NCI-H2029 treated with DMSO at 0.1 percent for 48 hours (cell line): ENCODE measurements at regions not wholly inside any gene's neighbourhood (a gene's known extent, or its start where the extent isn't known, plus 50 kb on each side); places are given as distances from the start of the nearest gene placed in this dataset.
"Not testable (repeated sequence)": the region's sequence is repeated elsewhere in the genome, so short reads cannot be mapped to it uniquely, and the experiment has no call there.

Experiments used
- DNase-seq: peaks from one replicate; lab custom pipeline; 2025; lab: John Stamatoyannopoulos, UW

DNA sequence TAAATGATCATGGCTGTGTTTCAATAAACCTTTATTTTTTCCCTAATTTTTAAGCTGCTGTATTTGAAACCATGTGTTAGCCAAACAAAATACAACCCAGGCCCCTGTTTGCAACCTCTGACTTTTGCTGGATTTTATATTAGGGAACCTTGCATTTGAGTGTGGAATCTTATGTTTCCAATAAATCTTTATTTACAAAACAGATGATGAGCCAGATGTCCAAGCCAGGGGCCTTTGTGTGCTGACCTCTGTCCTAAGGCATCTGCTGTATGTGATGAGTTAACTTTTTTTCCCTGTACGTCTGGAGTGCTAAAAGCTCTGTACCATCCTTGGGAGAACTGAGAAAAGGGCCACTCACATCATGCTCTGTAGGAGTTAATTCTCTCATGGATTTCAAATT, 162.9 kb downstream of the TRIB2 start:
- DNase-seq, result no peak

DNA sequence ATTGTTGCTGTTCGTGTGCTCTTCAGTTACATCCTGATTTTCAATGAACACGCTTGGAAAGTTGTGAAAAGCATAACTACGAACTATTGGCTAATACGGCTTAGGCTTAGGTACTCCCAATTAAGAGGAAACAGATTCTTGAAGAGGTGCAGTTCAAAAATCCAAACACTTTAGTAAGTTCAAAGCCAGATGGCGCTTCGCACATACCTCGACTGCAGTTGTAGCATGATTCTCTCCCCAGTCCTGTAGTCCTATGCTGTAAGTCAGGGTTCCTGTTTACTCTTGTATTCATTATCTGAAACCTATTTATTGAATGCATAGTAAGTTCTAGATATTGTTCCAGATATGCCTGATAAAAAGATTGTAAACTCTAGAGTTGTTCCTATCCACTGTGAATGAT, 165.2 kb downstream of the TRIB2 start:
- no peak for DNase-seq

DNA sequence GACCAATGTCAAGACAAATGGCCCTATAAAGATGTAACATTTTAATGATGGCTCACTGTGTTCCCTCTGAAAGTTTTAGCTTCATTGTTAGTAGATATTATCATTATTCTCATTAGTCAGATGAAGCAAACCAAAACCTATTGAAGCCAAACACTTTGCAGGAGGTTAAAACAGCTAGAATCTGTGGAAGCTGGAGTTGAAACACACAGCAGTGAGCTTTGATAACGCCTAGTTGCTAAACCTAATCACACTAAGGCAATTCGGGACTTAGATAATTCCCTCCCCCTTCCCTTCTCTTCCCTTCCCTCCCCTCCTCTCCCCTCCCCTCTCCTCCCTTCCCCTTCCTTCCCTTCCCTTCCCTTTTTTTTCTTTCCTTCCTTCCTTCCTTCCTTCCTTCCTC, 165.7 kb downstream of the TRIB2 start:
- no peak for DNase-seq

DNA sequence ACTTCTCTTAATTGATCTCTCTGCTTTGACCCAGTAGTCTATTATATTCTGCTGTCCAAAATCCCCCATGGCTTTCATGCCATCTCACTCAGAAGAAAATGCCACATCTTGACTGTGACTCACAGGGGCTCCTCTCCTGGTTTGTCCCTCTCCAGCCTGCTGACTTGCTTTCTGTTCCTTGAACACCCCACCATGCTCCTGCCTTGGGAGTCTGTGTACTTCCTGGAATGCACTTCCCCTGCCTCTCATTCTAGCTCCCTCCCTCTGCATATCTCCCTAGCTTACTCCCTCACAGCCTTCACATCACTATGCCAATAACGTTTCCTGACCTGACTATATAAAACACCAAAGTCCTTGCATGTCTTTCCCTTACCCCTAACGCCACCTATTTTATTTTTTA, 167.2 kb downstream of the TRIB2 start:
- no peak for DNase-seq

DNA sequence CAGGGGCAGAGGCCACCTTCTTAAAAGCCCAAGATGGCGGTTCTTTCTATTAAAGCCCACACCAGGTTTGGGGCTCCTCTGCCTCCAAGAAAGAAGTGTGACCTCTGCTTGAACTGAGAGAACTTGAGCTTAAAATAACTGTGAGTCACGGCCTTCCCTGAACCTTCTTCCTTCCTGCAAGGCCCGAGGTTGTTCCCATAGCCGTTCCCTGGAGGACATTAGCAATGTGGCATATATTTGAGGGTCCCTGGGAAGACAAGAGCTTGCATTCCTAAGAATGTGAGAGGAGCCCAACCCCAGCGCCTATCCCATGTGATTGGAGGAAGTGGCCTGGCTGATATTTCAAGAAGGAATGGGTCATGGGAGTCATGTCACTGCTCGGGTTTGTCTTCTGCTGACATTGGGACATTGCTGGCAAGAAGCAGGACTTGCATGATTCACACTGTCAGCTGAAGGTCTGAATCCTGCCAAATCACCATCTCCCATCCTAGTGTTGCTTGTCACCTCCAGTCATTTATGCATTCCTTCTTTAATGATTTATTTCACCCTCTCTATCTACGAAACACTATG, 168.1 kb downstream of the TRIB2 start:
- DNase-seq, result no peak

DNA sequence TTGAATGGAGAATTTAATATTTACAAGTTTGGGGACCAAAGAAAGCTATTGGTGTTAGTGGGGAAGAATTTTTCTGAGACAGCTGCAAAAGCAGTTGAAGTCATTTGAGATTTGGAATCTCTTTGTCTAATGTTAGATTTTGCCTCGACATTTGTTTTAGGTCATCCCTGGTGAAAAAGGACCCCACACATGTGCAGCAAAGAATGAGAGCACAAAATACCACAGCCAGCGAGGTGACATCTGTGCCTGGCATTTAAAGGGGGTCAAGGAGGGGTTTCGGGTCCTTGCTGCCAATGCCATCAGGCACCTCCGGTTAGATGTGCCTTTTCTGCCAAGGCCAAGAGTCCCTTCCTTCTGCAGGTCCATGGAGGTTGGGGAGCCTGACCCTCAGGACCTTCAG, 173.3 kb downstream of the TRIB2 start:
- no peak for DNase-seq

DNA sequence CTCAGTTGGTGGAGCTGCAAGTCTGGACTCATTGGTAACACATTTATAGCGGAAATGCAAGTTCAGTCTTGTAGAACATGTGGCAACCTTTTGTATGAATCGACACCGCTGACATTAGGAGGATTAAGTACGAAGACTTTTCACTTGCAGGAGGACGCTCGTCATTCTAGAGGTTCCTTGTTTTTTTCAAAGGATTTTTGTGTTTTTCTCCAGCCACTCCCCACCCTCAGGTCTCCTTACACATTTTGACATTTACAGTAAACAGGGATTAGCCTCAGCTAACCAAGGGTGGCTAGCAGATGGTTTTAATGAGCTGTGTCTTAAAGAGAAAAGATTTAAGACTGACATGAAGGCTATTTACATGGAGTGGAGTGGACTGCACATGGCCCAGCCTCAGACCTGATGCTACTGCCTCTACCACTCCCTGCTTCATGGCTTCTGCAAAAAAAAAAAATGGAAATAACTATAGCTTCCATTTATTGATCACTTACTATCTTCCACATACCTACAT, 173.8 kb downstream of the TRIB2 start:
- DNase-seq, result no peak

DNA sequence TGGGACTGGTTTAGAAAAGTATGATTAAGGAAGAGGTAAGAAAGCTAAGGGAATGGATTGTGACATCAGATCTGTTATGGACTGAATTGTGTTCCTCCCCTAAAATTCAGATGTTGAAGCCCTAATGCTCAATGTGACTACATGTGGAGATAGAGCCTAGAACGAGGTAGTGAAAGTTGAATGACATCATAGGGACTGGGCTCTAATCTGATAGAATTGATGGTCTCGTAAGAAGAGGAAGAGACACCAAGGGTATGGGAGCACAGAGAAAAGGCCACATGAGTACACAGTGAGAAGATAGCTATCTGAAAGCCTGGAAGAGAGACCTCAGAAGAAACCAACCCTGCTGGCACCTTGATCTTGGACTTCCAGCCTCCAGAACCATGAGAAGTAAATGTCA, 178.3 kb downstream of the TRIB2 start:
- no peak for DNase-seq

DNA sequence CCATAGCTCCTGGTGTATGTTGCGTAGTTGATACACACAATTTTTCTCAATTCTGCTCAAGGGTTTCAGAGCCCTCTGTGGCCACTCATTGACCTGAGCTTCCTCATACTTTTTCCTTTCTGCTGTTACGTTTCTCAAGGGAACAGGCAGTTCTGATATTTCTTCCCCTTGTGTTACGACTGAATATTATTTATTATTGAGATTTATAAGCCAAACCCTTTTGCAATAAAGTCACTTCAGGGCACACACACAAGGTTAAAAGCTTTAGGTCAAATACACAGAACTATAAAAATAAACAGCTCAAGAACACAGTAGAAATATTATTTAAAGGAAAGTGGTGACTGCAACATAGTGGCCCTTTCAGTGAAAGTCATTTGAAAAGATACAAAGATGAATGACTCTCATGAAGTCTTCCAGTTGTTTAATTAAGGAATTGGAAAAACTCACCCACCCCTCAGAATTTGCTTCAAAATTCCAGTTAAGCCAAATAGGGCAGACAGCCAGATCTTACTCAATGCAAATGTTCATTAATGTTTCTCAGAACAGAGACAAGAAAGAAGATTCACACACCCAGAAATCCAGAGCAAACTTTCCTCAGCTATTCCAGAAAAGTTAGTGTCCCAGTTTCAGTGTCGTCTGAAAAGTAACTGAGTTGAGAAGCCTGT, 179.7 kb downstream of the TRIB2 start:
- DNase-seq, result no peak

DNA sequence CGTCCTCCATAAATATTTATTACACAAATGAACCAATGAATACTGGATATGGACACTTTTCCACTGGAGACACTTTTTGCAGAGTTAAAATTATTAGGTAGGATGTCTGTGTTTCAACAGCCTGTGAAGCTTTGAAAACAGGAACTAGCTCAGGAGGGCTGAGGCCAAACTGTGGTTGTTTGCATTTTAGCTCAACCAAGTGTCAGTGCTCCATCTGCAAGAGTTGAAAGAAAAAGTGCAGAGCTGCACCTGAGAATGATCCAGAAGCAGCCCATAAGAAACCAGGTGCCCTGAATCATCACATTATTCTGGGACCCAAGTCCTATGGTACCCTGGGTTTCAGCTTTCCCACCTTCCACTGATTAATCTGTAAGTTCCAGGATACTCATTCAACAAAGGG, 180.4 kb downstream of the TRIB2 start:
- no peak for DNase-seq

DNA sequence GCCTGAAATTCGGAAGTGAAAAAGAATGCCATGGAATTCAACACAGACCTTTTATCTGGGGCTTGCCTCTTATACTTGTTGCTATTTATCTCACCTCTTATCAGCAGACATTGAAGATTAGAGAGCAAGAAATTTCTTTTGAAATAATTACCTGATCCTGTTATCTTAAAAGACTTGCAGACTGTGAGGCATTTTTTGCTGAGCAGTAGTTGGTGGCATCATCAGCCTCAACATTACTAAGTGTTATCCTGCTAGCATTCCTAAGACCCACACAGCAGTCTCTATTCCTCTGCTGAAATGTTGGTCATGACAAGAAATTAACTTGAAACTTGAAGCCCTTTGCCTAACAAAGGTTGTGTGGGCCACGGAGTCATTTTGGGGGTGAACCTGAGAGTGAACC, 186.5 kb downstream of the TRIB2 start:
- DNase-seq, result no peak

DNA sequence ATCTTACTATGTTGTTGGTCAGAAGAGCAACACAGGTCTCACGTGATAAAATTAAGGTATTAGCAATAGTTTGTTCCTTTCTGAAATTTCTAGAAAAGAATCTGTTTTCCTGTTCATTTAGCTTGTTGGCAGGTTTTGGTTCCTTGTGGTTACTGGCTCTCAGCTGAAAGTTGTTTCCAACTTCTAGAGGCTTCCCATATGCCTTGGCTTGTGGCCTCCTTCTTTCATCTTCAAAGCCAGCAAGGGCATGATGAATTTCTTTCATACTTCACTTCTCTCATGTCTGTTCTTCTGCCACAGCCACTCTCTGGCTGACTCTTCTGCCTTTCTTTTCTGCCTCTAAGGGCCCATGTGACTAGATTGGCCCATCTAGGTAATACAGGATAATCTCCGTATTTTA, 193.7 kb downstream of the TRIB2 start:
- no peak for DNase-seq

DNA sequence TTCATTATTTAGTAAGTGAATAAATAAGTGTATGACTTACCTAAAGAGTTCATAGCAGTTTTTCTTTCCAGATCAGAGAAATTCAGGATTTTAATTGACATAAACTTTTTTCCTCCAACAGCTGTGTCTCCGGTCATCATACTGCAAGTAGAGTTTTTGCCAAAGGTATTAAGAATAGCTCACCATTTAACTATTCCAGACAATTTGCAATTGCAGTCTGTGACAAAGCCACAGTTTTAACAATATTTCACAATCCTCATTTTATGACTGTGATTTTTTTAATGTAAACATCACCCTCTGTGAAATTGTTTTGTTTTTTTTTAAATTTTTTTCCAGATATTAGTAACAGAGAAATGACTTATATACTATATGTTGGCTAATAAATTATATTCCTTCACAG, 199.1 kb downstream of the TRIB2 start:
- no peak for DNase-seq

DNA sequence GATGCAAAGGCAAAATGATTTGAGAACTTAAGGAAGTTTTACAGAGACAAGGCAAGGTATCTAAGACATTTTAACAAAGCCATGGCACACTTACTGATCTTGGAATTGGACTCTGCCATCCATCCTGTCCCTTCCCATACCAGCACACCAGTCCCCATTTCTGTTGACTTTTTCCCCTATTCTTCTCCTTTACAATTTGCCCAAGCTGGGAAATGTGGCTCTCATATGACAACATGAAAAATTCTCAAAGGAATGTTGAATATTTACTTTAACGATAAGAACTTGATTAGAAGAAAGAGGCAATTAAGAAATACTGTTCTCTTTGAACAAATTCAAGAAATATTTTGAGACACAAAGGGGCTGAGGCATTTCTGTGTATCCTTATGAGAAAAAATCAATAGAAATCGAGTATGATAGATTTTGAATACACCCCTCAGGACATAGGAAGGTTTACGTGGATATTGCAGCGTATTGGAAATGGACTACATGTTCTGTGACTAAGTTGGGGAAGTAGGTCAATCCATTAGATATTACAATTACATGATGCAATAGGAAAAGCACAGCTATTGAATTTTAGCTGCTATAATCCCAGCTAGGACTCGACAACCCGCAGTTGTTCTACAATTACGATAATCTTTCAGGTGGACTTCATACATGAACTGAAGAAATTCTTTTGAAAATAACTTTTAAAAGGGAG, 201.6 kb downstream of the TRIB2 start:
- DNase-seq, result no peak

DNA sequence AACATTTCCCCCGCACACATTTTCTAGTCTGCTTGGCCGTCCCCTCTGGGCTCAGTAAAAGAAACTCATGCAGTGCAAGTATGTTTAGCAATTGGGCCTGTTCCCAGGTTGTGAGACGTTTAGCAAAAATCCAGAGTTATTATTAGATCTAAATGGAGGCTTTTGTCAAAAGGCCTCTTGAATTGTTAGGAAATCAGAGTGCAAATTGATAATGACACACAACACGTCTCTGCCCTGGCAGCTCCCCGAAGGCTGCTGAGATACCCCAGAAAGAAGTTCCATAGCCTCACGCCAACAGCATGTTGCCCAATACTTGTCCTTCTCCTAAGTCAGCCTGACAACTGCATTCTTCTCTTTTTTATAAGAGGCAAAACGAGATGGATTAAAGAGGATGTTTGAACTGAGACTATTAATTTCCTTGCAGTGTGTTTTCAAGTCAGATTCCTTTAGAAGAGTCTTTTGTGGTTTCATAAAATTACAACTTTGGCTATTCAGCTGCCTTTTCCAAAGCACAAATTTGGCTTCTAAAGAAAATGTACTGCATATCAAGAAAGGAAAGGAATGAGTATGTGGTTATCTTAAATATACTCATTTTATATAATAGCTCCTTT, 202.2 kb downstream of the TRIB2 start:
- no peak for DNase-seq

DNA sequence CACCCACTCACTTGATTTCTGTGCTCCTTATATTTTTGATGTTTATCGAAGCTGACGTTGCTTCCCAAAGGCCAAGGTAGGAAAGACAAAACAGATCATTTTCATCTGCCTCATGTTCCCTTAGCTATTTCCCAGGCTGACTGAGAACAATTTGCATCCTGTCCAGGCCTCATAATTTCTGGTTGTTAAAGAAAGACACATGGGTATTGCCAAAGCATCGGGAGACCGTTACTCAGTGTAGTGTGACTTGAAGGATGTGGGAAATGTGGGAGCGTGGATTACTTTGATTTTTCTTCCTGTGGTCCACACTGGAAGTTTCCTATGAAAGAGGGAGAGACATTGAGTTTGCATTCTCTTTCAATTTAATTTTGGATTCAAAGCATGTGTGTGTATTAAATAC, 204.6 kb downstream of the TRIB2 start:
- DNase-seq, result no peak

DNA sequence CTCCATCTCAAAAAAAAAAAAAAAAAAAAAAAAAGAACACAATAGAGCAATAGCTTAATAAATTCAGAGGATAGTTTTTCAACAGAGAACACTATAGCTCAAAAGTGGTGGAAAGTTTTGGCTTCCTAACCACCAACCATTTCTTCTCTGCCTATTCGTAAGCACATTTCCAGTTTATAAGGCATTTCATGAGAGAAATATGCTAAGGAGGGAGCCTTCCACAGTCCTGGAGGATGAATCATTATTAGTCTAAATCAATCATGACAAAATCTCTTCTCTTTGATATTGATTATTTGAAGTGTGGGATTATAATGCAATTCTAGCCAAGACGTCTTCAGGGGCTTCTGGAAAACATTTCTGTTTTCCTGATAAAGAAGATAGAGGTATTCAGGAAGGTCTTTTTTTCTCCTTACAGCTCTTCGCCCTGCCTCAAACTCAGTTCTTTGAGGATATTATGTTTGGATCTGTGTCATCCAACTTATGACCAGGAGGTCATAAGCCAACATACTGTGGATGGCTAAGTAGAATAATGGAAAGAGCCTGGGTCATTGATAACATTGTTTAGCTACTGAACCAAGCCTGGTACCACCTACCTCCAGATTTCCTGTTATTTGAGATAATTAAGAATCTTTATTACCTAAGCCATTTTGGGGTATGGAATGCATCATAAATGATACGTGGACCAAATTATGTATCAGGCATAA, 207.3 kb downstream of the TRIB2 start:
- DNase-seq, result no peak

DNA sequence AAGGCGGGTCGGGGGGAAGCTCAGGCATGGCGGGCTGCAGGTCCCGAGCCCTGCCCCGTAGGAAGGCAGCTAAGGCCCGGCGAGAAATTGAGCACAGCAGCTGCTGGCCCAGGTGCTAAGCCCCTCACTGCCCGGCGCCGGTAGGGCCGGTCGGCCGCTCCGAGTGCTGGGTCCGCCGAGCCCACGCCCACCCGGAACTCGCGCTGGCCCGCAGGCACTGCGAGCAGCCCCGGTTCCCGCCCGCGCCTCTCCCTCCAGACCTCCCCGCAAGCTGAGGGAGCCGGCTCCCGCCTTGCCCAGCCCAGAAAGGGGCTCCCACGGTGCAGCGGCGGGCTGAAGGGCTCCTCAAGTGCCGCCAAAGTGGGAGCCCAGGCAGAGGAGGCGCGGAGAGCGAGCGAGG, 209.9 kb downstream of the TRIB2 start:
- DNase-seq, result not testable (repeated sequence)

DNA sequence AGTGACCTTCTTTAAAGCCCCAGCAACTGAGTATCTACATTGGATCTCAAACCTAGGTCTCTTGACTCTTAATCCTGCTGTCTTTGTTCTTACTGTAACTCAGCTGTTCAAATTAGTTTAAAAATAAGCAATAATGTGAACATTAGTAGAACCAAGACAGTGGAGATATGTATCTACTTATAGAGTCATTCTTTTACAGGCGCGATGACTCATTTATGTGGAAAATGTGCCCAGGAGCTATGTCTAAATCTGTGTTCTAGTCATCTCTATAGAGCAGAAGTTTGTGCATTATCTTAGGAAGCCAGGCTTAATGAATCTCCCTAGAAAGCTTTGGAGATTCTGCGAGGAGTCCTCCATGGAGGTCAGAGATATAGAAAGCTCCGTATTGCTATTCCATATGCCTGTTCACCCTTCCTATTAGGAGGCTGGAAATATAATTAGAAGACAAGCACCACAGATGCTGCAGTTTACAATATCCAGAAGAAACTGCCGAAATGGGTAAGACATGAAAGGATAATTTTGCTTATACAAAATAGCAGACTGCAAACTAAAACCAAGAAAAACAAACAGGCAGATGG, 211.6 kb downstream of the TRIB2 start:
- DNase-seq, result no peak

DNA sequence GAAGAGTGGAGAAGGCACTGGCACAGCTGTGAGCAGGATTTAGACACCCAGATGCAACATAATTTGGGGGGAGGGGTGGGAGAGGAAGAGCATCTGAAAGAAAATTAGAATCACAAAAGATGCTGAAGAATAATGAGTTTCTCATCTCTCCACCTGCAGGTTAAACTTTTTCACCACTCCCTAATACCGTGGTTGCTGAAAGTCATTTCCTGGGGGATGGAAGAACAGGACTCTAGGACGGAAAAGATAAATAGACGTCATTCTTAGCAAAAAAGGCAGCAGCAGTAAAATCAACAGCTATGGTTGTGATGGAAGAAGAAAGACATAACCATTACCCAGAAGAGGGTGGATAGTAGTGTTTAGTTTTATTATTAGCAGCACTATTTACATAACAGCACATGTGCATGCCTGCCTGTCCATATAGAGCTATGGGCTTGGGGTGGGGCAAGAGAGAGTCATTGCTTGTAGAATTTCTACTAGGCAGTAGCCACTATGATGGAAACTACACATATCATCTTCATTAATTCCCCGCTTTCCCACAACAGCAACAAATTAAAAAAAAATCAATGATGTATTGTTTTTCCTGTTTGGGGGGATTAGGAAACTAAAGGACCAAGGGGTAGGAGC, 212.2 kb downstream of the TRIB2 start:
- DNase-seq, result no peak

DNA sequence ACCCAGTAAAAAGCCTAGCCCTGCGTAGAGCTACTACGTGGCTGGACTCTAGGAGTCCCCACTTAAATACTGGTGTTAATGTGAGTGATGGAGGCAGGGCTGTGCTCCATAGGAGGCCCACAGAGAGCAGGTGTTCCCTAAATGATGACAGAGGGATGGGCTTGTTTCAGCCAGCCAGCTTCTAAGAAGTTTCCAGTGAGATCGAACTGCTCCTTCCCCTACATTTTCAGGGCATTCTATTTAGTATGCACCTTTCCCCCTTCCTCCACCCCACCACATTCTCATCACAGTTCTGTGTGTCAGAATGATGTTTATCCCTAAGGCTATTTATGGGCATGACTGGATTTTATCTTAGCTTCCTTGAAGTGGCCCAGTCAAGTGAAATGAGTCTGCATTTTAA, 213.0 kb downstream of the TRIB2 start:
- no peak for DNase-seq

DNA sequence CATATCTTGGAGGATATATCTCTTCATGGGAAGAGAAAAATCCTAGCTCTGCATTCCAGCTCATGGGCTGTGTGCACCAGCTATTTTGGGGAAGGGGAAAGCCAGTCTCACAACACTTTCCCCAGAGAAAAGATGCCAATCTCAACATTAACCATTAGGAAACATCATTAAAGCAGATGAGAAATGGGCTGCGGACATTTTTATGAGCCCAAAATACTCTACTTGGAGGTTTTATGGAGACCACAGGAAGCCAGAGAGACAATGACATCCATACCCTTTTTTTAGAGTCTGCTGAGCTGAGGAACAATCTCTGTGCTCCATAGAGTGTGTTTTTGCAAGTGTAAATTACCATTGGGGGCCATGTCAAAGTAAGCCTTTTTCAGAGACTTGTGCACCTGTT, 213.7 kb downstream of the TRIB2 start:
- DNase-seq, result no peak
